Femur (tissue), 1 donor: ENCODE measurements at regions not wholly inside any gene's neighbourhood (a gene's known extent, or its start where the extent isn't known, plus 50 kb on each side); places are given as distances from the start of the nearest gene placed in this dataset.
"Not testable (repeated sequence)": the region's sequence is repeated elsewhere in the genome, so short reads cannot be mapped to it uniquely, and the experiment has no call there.

Experiments used
- DNase-seq: peaks from one replicate; pipeline ENCODE4 v3.0.0-alpha.2; 2017

DNA sequence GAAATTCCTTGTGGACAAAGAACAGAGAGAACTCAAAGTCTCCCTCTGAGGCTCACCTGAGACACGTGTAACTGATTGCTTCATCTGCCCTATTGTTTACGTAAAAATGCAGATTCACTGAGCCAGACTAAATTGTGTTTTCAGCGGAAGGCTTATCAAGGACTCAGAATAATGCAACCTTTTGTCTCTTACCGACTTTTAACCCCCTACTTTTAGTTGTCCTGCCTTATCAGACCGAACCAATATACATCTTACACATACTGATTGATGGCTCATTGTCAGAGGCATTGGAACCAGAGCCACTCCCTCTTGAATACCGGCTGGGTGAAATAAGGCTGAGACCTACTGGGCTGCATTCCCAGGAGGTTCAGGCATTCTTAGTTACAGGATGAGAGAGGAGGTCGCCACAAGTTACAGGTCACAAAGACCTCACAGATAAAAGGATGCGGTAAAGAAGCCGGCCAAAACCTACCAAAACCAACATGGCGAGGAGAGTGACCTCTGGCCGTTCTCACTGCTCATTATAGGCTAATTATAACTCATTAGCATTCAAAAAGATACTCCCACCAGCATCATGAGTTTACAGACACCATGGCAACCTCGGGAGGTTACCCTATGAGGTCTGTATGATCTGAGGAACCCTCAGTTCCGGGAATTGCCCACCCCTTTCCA, 95.5 kb upstream of the ZNF184 start:
- no peak for DNase-seq

GRCh38 chr6:27565839-27566779, 93.2 kb upstream of the ZNF184 start:
- DNase-seq, result no peak

DNA sequence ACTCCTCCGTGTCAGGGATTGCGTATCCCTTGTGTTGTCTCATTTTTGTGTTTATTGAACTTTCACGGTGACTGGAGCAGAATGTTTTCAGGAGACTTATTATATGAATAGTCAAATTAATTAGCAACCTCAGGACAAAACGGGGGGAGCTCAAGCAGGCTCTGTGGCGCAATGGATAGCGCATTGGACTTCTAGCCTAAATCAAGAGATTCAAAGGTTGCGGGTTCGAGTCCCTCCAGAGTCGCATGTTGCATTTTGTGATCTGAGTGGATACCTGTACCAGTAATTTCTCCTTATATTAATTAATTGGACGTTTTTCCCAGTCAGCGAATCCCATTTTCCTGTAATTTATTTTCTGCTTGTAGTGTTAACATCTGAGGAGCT, 89.1 kb upstream of the ZNF184 start:
- DNase-seq, result no peak

- no peak for DNase-seq
These were observed 85.3 kb upstream of the ZNF184 start for GRCh38 chr6:27558028-27558724.

- DNase-seq, result no peak
These were observed 83.5 kb upstream of the ZNF184 start for GRCh38 chr6:27556406-27556805.

DNA sequence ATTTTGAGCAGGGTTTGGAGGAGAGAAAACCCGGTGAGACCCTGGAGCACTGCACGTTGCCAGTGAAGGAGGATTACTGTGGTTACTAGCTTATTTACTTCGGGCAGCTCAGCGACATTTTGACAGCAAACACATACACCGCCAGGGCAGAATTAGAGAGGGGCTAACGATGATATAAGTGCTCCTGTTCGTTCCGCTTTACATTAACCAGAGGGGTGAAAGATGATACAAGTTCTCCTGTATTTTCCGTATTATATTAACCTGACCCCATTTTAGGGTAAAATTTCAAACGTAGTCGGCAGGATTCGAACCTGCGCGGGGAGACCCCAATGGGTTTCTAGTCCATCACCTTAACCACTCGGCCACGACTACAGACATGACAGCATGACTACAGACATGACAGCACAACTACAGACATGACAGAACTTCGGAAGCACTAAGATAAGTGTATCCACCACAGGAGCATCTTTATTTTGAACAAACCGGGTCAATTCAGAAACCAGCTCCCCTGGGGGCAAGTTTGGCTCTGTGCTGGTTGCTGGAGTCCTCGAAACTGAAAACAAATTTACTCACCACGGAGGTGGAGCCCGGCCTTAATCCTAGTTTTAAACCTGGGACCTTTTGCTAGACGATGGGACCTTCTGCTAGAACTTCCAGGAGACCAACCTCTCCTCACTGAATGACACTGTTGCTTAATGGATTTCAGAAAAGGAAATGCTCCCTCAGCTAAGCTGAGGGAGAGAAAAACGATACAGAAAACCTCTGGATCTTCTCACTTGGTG, 80.4 kb upstream of the ZNF184 start:
- no peak for DNase-seq

- no peak for DNase-seq
These were observed 78.7 kb upstream of the ZNF184 start for GRCh38 chr6:27551607-27552006.

DNA sequence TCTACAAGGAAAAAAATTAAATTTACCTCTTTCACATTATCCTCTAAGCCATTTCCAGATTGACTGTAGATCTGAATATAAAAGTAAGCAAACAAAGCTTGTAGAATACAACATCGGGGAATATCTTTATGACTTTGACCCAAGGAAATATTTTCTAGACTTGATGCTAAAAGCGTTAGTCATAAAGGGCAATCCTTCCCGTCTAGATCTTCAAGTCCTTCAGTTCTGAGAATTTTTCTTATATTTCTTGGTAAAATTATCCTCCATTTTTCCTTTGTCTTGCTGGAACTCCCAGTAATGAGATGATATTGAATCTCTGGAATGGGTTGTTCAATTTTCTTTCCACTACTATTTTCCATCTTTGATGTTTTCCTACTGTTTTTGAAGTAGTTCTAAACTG, 77.8 kb upstream of the ZNF184 start:
- DNase-seq, result no peak

DNA sequence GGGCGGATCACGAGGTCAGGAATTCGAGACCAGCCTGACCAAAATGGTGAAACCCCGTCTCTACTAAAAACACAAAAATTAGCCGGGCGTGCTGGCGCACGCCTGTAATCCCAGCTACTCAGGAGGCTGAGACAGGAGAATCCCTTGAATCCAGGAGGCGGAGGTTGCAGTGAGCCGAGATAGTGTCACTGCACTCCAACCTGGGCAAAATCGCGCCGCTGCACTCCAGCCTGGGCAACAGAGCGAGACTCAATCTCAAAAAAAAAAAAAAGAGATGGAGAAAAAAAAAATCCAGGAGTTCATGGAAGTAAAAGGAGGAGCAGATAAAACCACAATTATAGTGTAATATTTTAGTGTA, 76.3 kb upstream of the ZNF184 start:
- DNase-seq, result not testable (repeated sequence)

DNA sequence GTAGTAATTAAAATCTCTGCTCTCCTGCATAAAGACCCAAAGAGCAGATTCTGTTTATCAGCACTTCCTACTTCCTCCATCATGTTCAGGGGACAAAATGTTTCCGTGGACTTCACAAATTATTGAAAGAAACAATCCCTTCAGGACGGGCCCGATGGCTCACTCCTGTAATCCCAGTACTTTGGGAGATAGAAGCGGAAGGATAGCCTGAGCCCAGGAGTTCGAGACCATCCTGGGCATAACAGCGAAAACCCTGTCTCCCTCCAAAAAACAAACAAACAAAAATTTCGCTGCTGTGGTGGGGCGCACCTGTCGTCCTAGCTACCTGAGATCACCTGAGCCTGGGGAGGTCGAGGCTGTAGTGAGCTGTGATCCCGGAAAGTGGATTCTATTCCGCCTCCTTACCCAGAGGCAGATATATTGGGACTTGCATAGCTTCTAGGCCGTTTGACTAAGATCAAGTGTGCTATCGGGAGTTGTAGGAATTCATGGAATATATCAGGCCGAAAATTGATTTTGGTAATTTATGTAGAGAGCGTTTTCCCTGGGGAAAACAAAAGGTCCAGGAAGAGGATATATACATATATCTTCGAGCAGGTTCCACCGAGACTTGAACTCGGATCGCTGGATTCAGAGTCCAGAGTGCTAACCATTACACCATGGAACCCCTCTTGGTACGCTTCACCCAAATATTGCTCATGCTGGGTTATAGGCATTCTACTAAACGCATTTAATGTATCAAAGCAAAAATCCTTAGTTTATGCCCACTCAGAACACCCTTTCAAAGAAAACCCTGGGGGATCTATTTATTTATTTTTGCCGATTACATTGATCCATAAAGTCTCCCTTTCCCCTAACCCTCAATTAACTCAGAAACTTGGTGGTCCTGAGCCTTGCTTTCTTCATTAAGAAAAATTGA, 74.5 kb upstream of the ZNF184 start:
- DNase-seq, result no peak

DNA sequence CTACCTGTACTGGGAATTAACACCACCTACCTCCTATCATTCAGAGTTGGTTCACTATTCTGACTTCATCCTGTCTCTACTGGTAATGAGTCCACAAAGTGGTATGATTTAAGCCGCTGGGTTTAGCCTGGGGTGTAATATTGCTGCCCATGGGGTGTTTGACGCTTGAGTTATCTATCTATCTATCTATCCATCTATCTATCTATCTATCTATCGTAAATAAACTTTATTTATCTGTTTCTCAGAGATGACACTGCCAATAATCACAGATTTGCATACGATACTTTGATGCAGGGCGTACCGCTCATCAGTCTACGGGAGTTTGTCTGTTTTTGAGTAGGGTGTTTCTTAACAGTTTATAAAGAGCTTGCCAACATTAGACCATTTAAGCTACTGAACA, 73.6 kb upstream of the ZNF184 start:
- no peak for DNase-seq

GRCh38 chr6:27545271-27546046, 72.6 kb upstream of the ZNF184 start:
- no peak for DNase-seq

DNA sequence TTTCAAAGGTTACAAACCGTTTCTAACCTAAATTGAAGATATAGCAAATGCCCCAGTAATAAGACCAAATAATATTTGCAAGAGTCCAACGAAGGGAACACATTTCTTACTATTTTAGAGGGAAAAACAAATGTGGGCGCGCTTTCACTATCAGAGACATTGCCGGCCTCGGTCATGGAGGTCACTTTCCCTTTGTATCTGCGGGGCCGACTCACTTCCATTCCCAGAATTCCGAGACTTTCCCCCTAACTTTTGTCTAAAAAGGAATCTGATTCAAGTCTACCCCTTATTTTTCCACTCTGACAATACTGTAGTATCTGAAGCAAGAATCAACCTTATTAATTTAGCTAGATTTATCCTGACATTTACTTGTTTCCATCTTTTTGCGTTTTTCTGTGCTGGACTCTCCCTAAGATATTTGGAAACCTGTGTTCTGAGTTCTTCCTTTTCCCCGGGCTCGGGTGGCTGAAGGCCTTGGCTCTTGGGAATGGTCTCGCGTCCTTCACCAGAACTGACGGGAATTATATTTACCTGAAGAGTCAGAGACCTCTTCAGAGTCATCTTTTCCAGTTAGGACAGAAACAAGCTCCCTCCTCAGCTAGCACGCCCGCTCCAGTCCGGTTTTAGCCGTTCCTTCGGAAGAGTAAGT, 71.8 kb upstream of the ZNF184 start:
- no peak for DNase-seq

DNA sequence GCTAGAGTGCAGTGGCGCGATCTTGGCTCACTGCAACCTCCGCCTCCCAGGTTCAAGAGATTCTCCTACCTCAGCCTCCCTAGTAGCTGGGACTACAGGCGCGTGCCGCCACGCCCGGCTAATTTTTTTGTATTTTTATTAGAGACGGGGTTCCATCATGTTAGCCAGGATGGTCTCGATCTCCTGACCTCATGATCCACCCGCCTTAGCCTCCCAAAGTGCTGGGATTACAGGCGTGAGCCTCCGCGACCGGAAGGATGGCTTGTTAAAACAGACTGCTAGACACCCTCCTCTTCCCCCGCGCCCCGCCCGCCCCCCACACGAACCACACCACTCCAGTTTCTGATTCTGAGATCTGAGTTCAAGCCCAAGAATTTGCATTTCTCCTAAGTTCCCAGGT, 71.2 kb upstream of the ZNF184 start:
- not testable (repeated sequence) for DNase-seq

- no peak for DNase-seq
These were observed 69.6 kb upstream of the ZNF184 start for GRCh38 chr6:27542485-27542884.

DNA sequence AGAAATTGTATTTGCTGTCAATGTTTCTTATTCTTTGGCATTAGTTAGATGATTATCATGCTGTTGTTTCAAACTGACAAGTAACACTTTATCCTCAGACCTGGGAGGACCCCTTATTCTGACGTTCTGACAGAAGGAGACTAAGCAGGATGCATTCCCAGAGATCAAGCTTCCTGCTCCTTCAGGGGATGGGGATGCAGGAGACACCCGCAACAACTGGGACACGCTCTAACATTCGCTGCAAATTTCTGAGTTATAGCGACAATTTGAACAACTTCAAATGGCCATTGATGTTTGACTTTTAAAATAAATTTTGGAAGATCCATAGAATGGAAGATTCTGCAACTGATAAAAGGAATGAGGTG, 69.0 kb upstream of the ZNF184 start:
- no peak for DNase-seq

DNA sequence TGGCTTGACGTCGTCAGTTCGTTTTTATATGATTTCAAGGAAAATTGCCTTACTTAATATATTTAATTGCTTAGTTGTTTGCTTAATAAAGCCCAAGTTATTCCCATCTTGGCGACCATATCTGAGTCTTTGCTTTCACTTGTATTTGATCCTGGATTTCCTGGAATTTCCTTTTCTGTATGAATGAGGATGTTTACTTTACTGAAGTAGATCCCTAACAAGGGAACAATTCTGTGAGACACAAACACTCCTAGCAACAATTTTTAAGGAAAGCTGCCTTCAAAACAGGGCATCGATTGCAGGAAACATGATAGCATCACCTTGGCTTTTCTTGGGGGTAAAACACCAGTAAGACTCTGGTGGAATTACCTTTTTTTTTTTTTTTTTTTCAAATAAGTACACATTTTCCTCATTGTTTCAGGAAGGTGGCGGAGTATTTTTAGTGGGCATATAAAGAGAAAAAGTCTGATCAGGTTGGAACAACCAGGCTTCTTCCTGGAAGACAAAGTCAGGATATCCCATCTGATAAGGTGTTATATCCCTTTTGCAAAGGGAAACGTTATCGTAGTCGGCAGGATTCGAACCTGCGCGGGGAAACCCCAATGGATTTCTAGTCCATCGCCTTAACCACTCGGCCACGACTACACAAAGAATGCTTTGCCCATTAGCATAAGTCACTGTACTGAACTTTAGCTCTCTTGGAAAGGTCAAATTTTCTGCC, 68.5 kb upstream of the ZNF184 start:
- DNase-seq, result no peak

DNA sequence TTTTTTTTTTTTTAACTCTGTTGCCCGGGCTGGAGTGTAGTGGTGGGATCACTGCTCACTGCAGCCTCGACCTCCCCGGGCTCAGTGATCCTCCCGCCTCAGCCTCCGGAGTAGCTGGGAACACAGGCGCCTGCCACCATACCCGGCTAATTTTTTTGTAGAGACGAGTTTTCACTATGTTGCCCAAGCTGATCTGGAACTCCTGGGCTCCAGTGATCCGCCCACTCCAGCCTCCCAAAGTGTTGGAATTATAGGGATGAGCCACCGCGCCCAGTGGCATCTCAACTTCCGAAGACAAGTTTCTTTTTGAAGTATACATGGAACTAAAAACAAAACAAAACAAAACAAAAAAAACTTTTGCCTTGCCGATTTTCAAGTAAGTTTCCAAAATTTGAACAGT, 66.6 kb upstream of the ZNF184 start:
- DNase-seq, result no peak

DNA sequence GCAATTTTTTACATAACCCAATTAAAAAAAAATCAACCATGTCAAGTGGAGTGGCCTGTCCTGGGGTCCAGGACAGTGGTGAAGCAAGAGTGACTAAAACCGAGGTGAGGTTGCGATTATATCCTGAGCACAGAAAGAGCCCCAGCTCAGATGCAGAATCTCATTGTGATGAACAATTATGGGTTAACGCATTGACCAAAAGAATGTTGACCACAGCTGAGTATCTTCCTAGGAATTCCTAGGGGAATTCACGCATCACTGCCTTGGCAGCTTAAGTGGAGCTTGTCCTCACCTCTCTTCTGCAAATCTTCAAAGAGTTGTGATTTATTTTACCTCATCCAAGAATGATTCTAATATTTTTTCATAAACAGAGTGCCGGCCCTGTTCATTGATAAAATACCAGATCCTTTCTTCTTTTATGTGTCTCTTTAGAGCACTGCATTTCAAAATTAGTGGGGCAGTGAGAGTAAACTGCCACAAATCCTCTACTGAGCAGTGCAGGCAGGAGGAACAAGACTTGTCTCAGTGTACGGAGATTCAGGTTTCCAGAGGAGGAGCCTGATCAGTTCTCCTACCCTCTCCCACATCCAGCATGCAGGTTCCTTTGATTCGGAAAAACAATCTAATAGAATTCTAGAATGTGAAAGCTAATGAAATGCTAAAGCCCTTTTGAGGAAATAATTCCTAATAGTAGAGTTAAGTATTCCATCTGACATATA, 60.1 kb upstream of the ZNF184 start:
- no peak for DNase-seq
